BJ (cell line): ENCODE measurements at regions not wholly inside any gene's neighbourhood (a gene's known extent, or its start where the extent isn't known, plus 50 kb on each side); places are given as distances from the start of the nearest gene placed in this dataset.

Experiments
- CTCF ChIA-PET: fragments of 350-600 bp; formaldehyde crosslinking; extraction: SDS; loops from one replicate; lab custom pipeline; 2021; ENCODE audit warnings: antibody characterized with exemption, inconsistent platforms; lab: Yijun Ruan, JAX
- POLR2A ChIA-PET: fragments of 300-600 bp; sonication (Branson Sonifier 250); formaldehyde crosslinking; extraction: SDS; loops from one replicate; lab custom pipeline; 2021; ENCODE audit warnings: antibody characterized with exemption; lab: Charles Lee
- DNase-seq: peaks from one replicate; pipeline ENCODE4 v3.0.0-alpha.2; 2011; ENCODE audit warnings: low read depth
- H3K27me3 ChIP-seq: 2 replicates; pipeline ENCODE4 v1.6.0; 2011; ENCODE audit warnings: low read length; ENCODE audit not compliant: control insufficient read depth, insufficient read depth
- H3K36me3 ChIP-seq: 2 replicates; pipeline ENCODE4 v1.5.1; 2011; ENCODE audit warnings: low read length; ENCODE audit not compliant: control insufficient read depth, insufficient read depth
- H3K4me3 ChIP-seq: 2 replicates; pipeline ENCODE4 v1.5.1; 2011; ENCODE audit warnings: low read depth, mild to moderate bottlenecking, control low read depth, low read length
- TF ChIP-seq, protein P1 (sequence below): IDR thresholded peaks from 2 replicates; pipeline ENCODE4 v1.5.1; 2011; ENCODE audit warnings: low read depth, mild to moderate bottlenecking, control low read depth, inconsistent platforms, low read length, moderate library complexity; ENCODE audit not compliant: insufficient read depth

- Histone ChIP-seq H3K36me3 (no peaks in the 10 kb centered on the region), H3K27me3 (no peaks in the 10 kb centered on the region), H3K4me3 (no peak overlapping the region)
- TF ChIP-seq, protein P1, sequence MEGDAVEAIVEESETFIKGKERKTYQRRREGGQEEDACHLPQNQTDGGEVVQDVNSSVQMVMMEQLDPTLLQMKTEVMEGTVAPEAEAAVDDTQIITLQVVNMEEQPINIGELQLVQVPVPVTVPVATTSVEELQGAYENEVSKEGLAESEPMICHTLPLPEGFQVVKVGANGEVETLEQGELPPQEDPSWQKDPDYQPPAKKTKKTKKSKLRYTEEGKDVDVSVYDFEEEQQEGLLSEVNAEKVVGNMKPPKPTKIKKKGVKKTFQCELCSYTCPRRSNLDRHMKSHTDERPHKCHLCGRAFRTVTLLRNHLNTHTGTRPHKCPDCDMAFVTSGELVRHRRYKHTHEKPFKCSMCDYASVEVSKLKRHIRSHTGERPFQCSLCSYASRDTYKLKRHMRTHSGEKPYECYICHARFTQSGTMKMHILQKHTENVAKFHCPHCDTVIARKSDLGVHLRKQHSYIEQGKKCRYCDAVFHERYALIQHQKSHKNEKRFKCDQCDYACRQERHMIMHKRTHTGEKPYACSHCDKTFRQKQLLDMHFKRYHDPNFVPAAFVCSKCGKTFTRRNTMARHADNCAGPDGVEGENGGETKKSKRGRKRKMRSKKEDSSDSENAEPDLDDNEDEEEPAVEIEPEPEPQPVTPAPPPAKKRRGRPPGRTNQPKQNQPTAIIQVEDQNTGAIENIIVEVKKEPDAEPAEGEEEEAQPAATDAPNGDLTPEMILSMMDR, result no peak
- no peak for DNase-seq
- ChIA-PET POLR2A (no interaction called here), CTCF (interaction anchor here (0.6 to 1.0 kb wide), 2 partner anchors 10 to 1412 kb away, joined by 3 to 5 read pairs; no protein-coding TSS in a partner anchor)
Measured at GRCh38 chr5:167482555-167482954, 808.9 kb upstream of the WWC1 start.

- TF ChIP-seq, protein P1, result no peak
- H3K27me3 ChIP-seq, result no peaks in the 10 kb centered on the region
- no peaks in the 10 kb centered on the region for H3K36me3 ChIP-seq
- DNase-seq, result no peak
- no peak overlapping the region for H3K4me3 ChIP-seq
- ChIA-PET CTCF (no interaction called here), POLR2A (interaction anchor here (0.7 kb wide), 1 partner anchor 94 kb away, joined by 10 read pairs; no protein-coding TSS in a partner anchor)
Measured at GRCh38 chr5:167485061-167485774, 806.2 kb upstream of the WWC1 start.

GRCh38 chr5:167488371-167488770, 803.1 kb upstream of the WWC1 start:
- TF ChIP-seq, protein P1, result no peak
- H3K36me3 ChIP-seq, result no peaks in the 10 kb centered on the region
- ChIA-PET CTCF (no interaction called here), POLR2A (no interaction called here)
- no peak overlapping the region for H3K4me3 ChIP-seq
- no peaks in the 10 kb centered on the region for H3K27me3 ChIP-seq
- DNase-seq, result peak; percentile 13

DNA sequence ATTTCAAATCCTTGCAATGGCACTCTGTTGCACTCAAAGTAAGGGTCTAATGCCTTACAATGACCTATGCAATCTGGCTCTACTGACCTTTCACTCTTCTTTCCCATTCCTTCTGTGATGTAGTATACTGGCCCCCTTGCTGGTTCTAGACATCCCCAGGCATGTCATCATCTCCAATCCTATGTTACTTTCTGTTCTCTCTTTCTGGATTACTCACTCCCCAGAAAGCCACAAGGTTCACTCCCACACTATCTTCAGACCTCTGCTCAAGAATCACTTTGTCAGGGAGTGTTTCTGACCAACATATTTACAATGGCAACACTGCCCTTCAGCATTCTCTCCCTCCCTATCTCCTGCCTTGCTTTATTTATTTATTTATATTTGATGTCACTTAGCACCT, 802.2 kb upstream of the WWC1 start:
- CTCF ChIA-PET, result no interaction called here
- H3K36me3 ChIP-seq, result no peaks in the 10 kb centered on the region
- POLR2A ChIA-PET, result no interaction called here
- no peak for DNase-seq
- H3K4me3 ChIP-seq, result no peak overlapping the region
- TF ChIP-seq, protein P1, result no peak
- H3K27me3 ChIP-seq, result no peaks in the 10 kb centered on the region

DNA sequence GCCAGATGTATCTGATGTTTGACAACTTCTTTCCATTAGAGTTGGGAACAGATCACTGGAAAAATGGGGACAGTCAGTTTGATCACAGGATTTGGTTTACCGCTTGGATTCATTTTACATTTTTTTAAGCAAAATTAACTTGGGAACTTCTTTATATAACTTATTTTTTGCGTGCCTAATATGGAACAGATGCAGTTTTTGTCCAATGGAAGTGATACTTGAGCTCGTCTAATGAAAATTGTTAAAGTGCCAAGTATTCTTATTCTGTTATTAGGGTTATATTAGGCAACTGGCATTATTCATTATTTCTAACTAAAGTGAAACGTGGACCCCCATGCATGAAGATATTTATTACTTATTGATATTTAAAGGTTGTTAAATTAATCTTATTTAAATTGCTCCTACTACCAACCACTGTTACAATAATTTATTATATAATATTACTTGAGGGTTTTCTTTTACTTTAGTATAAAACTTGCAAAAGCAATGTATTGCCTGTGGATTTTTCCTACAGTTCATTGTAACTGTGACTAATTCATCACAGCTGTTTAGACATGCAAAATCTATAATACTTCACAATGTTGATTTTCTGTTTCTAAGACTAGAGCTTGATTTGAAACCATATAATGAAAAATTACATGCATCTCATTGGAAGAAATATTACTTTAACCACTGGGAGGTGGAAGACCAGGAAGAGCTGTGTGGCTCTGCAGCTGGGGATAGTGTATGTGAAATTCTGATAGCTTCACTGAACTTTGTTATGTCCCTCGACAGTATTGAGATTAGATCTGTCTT, 787.3 kb upstream of the WWC1 start:
- TF ChIP-seq, protein P1, result no peak

More for the DNA sequence above, 787.3 kb upstream of the WWC1 start:
- POLR2A ChIA-PET, result no interaction called here
- CTCF ChIA-PET, result no interaction called here
- DNase-seq, result no peak
- no peak overlapping the region for H3K4me3 ChIP-seq
- H3K27me3 ChIP-seq, result no peaks in the 10 kb centered on the region
- H3K36me3 ChIP-seq, result no peaks in the 10 kb centered on the region
